ENCODE measurements at regions not wholly inside any gene's neighbourhood (a gene's known extent, or its start where the extent isn't known, plus 50 kb on each side); places are given as distances from the start of the nearest gene placed in this dataset.

DNA sequence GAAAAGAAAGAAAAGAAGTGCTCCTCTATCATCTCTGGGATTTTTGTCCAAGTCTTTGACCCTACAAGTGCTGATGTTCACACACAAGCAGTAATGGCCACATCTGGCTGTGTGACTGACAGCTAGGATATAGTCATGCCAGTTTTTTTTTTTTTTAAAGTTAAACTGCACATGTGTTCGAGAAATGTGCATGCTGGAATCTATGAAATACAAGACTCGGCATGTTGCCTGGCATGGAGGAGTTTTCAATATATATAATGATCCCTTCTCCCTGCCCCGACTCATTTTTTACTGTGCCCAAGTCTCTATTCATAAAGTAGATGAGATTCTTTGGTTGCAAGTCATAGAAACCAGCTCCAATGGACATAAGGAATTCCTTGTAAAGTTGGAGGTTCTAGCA, 60.4 kb upstream of the FGFR2 start (continued):
- no peak for TF ChIP-seq ZNF398 (tag by site-specific recombination; IDR thresholded peaks at IDR 0.05)

DNA sequence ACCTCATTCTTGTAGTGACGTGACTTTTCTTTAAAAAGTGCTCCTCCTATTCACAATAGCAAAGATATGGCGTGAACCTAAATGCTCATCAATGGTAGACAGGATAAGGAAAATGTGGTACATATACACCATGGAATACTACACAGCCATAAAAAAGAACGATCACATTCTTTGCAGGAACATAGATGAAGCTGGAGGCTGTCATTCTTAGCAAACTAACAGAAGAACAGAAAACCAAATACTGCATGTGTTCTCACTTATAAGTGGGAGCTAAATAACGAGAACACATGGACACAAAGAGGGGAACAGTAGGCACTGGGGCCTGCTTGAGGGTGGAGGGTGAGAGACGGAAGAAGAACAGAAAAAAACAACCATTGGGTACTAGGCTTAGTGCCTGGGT, 59.9 kb upstream of the FGFR2 start:
- Histone ChIP-seq H3K27ac (ENCODE audit: extremely low read depth, low read depth, low read length) (no peak overlapping the region), H3K4me1 (ENCODE audit: control insufficient read depth, insufficient read depth, low read length) (no peaks in the 10 kb centered on the region), H3K9me3 (ENCODE audit: control insufficient read depth, insufficient read depth, low read depth, low read length) (no peaks in the 10 kb centered on the region), H3K36me3 (ENCODE audit: control insufficient read depth in 2 of 2, insufficient read depth in 1 of 2, low read length in 2 of 2) (no peaks in the 10 kb centered on the region), H3K4me3 (ENCODE audit: low read depth, low read length) (no peak overlapping the region)
- TF ChIP-seq ZNF146 (tag by site-specific recombination; IDR thresholded peaks at IDR 0.05) (peak; percentile 77; the same call in 1 of the 2 replicates), ZNF704 (tag by site-specific recombination; IDR thresholded peaks at IDR 0.05) (no peak)
- TF ChIP-seq, protein P1, sequence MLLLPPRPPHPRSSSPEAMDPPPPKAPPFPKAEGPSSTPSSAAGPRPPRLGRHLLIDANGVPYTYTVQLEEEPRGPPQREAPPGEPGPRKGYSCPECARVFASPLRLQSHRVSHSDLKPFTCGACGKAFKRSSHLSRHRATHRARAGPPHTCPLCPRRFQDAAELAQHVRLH (tag by site-specific recombination; IDR thresholded peaks at IDR 0.05), result peak; percentile 56; the same call in 1 of the 2 replicates
- CTCF ChIA-PET, result interaction anchor here (0.7 kb wide), 2 partner anchors 14 to 113 kb away, joined by 3 read pairs; no protein-coding TSS in a partner anchor
- POLR2A ChIA-PET, result no interaction called here

GRCh38 chr10:121655254-121656144, 57.3 kb upstream of the FGFR2 start:
- Histone ChIP-seq H3K27ac (ENCODE audit: extremely low read depth, low read depth, low read length) (no peak overlapping the region), H3K9me3 (ENCODE audit: control insufficient read depth, insufficient read depth, low read depth, low read length) (no peaks in the 10 kb centered on the region), H3K4me3 (ENCODE audit: low read depth, low read length) (no peak overlapping the region), H3K4me1 (ENCODE audit: control insufficient read depth, insufficient read depth, low read length) (no peaks in the 10 kb centered on the region), H3K36me3 (ENCODE audit: control insufficient read depth in 2 of 2, insufficient read depth in 1 of 2, low read length in 2 of 2) (no peaks in the 10 kb centered on the region)
- ChIA-PET POLR2A (no interaction called here), CTCF (interaction anchor here (0.6 to 1.9 kb wide), 2 partner anchors 41 to 54 kb away, joined by 4 to 6 read pairs; no protein-coding TSS in a partner anchor)
- TF ChIP-seq ZNF132 (tag by site-specific recombination; IDR thresholded peaks at IDR 0.05; ENCODE audit: borderline replicate concordance) (no peak), ZNF664 (tag by site-specific recombination; IDR thresholded peaks at IDR 0.05) (peak; percentile 77), ZNF426 (tag by site-specific recombination; IDR thresholded peaks at IDR 0.05) (no peak), ZNF560 (tag by site-specific recombination; IDR thresholded peaks at IDR 0.05; ENCODE audit: borderline replicate concordance) (no peak), ZNF121 (tag by site-specific recombination; IDR thresholded peaks at IDR 0.05) (0 out of 2 replicates have a peak, but pooled peaks have one; percentile 20), ZNF837 (tag by site-specific recombination; IDR thresholded peaks at IDR 0.05) (no peak), ZIC2 (tag by site-specific recombination; IDR thresholded peaks at IDR 0.05) (peak; percentile 90), ZNF10 (tag by site-specific recombination; IDR thresholded peaks at IDR 0.05) (no peak), KLF10 (tag by site-specific recombination; IDR thresholded peaks at IDR 0.05) (no peak), OSR2 (tag by site-specific recombination; IDR thresholded peaks at IDR 0.05) (peak; percentile 35; the same call in 1 of the 2 replicates), ZNF747 (tag by site-specific recombination; IDR thresholded peaks at IDR 0.05) (no peak), ZNF585B (tag by site-specific recombination; IDR thresholded peaks at IDR 0.05) (no peak), ZFP37 (tag by site-specific recombination; IDR thresholded peaks at IDR 0.05) (no peak), ZBTB6 (tag by site-specific recombination; IDR thresholded peaks at IDR 0.05) (0 out of 2 replicates have a peak, but pooled peaks have one; percentile 19), ZNF350 (tag by site-specific recombination; IDR thresholded peaks at IDR 0.05) (no peak)
